ENCODE measurements at regions not wholly inside any gene's neighbourhood (a gene's known extent, or its start where the extent isn't known, plus 50 kb on each side); places are given as distances from the start of the nearest gene placed in this dataset.

- TF ChIP-seq CTCF (IDR thresholded peaks at IDR 0.05) (no peak), NFE2L2 (conservative IDR thresholded peaks at IDR 0.05; ENCODE audit: low read length) (no peak), JUN (IDR thresholded peaks at IDR 0.05) (no peak), HMGXB4 (CRISPR knock-in tag; IDR thresholded peaks at IDR 0.05; ENCODE audit: borderline replicate concordance) (no peak), EP300 (IDR thresholded peaks at IDR 0.05) (no peak), HEYL (CRISPR knock-in tag; IDR thresholded peaks at IDR 0.05) (no peak)
These were observed 296.1 kb downstream of the TRIML1 start for GRCh38 chr4:188435381-188435780.

Measured in A549 (cell line).